ENCODE measurements at regions not wholly inside any gene's neighbourhood (a gene's known extent, or its start where the extent isn't known, plus 50 kb on each side); places are given as distances from the start of the nearest gene placed in this dataset.

- no peak for TF ChIP-seq POLR2AphosphoS5 (IDR thresholded peaks at IDR 0.05; ENCODE audit: low read depth, low read length)
- TF ChIP-seq USF2 (IDR thresholded peaks at IDR 0.05; ENCODE audit: borderline replicate concordance, low read depth, low read length) = no peak
- no peak for TF ChIP-seq CTCF (IDR thresholded peaks at IDR 0.05)
- no peak for TF ChIP-seq NFIC (IDR thresholded peaks at IDR 0.05; ENCODE audit: borderline replicate concordance)
- TF ChIP-seq USF1 (IDR thresholded peaks at IDR 0.05; ENCODE audit: borderline replicate concordance, low read depth) = no peak
- no peak for TF ChIP-seq IRF3 (IDR thresholded peaks at IDR 0.05; ENCODE audit: low read depth, low read length)
- TF ChIP-seq JUND (IDR thresholded peaks at IDR 0.05) = no peak
Measured at GRCh38 chr14:58797010-58797429, 159.3 kb downstream of the DACT1 start.
